K562 (cell line): ENCODE measurements at regions not wholly inside any gene's neighbourhood (a gene's known extent, or its start where the extent isn't known, plus 50 kb on each side); places are given as distances from the start of the nearest gene placed in this dataset.

Experiments
- E2F4 ChIP-seq: sonication (generic); formaldehyde crosslinking; IDR thresholded peaks from 2 replicates; pipeline ENCODE4 v1.8.0; 2022; ENCODE audit warnings: mild to moderate bottlenecking, low read depth, missing genetic modification reagents
- HSF4 ChIP-seq: fragments of 250-450 bp; sonication (Bioruptor Pico); IDR thresholded peaks from 2 replicates; pipeline ENCODE4 v2.1.2; 2022; ENCODE audit warnings: mild to moderate bottlenecking, moderate library complexity, borderline replicate concordance
- KDM1A ChIP-seq, 2 experiments: fragments of 450-650 bp; IDR thresholded peaks; 2 replicates each; pipeline ENCODE4 v1.6.1; 2016; ENCODE audit warnings: mild to moderate bottlenecking in 2 of 2
- SAP30 ChIP-seq: fragments of 200-600 bp; sonication (generic); IDR thresholded peaks from 2 replicates; pipeline ENCODE4 v1.6.1; 2012; ENCODE audit warnings: borderline replicate concordance, low read depth, mild to moderate bottlenecking, moderate library complexity, low read length, control low read depth, inconsistent platforms; ENCODE audit not compliant: insufficient read depth, poor library complexity, severe bottlenecking
- TCF7 ChIP-seq: sonication (generic); IDR thresholded peaks from 2 replicates; pipeline ENCODE4 v1.6.1; 2016; ENCODE audit warnings: antibody characterized with exemption, borderline replicate concordance
- ZNF12 ChIP-seq: sonication (generic); formaldehyde crosslinking; IDR thresholded peaks from 2 replicates; pipeline ENCODE4 v1.4.0; 2020; ENCODE audit warnings: mild to moderate bottlenecking, missing genetic modification reagents
- ZNF318 ChIP-seq, 2 experiments: fragments of 450-650 bp; IDR thresholded peaks; 2 replicates each; pipeline ENCODE4 v1.6.1; 2016; ENCODE audit warnings: mild to moderate bottlenecking in 2 of 2, borderline replicate concordance in 1 of 2, low read depth in 1 of 2, moderate library complexity in 1 of 2
- ZNF41 ChIP-seq: fragments of 250-450 bp; sonication (Bioruptor Pico); conservative IDR thresholded peaks from 2 replicates; pipeline ENCODE4 v1.4.0; 2020; ENCODE audit warnings: mild to moderate bottlenecking
- ZNF79 ChIP-seq: fragments of 250-450 bp; sonication (Bioruptor Pico); IDR thresholded peaks from 2 replicates; pipeline ENCODE4 v1.4.0; 2020; ENCODE audit warnings: low read depth, mild to moderate bottlenecking, moderate library complexity
- ZZZ3 ChIP-seq: fragments of 450-650 bp; IDR thresholded peaks from 2 replicates; pipeline ENCODE4 v1.6.1; 2016; ENCODE audit warnings: antibody characterized with exemption, mild to moderate bottlenecking, moderate library complexity

DNA sequence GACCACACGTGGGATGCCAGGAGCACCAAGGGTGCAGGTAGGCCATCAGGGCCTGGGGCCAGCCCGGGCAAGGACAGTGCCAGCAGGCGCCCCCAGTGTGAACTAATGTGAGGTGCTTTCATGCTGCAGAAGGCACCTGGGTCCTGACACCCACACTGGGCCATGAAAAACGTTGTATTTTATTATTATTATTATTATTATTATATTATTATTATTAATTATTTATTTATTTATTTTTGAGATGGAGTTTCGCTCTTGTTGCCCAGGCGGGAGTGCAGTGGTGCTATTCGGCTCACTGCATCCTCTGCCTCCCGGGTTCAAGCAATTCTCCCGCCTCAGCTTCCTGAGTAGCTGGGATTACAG, 1267.3 kb downstream of the BRD1 start (continued):
- TF ChIP-seq ZNF318 (IDR thresholded peaks at IDR 0.05; ENCODE audit: borderline replicate concordance in 1 of 2, low read depth in 1 of 2) (no peak), E2F4 (CRISPR knock-in tag) (no peak), SAP30 (no peak), ZZZ3 (no peak), HSF4 (CRISPR knock-in tag) (no peak), KDM1A (IDR thresholded peaks at IDR 0.05) (no peak), ZNF41 (no peak), TCF7 (no peak), ZNF79 (CRISPR knock-in tag) (no peak), ZNF12 (CRISPR knock-in tag) (no peak)
- TF ChIP-seq, all 486 proteins: peak for 0
